NCI-H526 (cell line): ENCODE measurements at regions not wholly inside any gene's neighbourhood (a gene's known extent, or its start where the extent isn't known, plus 50 kb on each side); places are given as distances from the start of the nearest gene placed in this dataset.
A peak's percentile ranks its signal among the peaks of the same experiment; 100 is the strongest.
"Not testable (repeated sequence)": the region's sequence is repeated elsewhere in the genome, so short reads cannot be mapped to it uniquely, and the experiment has no call there.

Source experiments
- DNase-seq, 2 experiments: peaks; one replicate each; lab custom pipeline; 2025; lab: John Stamatoyannopoulos, UW

GRCh38 chr4:64967286-64967685 is 558.0 kb upstream of the TECRL start:
- DNase-seq: no peak

GRCh38 chr4:64960516-64960915 is 551.3 kb upstream of the TECRL start:
- no peak for DNase-seq

- DNase-seq: no peak
These were observed 531.4 kb upstream of the TECRL start for GRCh38 chr4:64940698-64941097.

- DNase-seq: no peak
These were observed 526.3 kb upstream of the TECRL start for GRCh38 chr4:64935469-64936001.

GRCh38 chr4:64911846-64912245 is 502.6 kb upstream of the TECRL start:
- DNase-seq: no peak

- no peak for DNase-seq
These were observed 494.7 kb upstream of the TECRL start for GRCh38 chr4:64903986-64904385.

- no peak for DNase-seq
These were observed 490.3 kb upstream of the TECRL start for GRCh38 chr4:64899563-64899962.

GRCh38 chr4:64899030-64899429 is 489.8 kb upstream of the TECRL start:
- not testable (repeated sequence) for DNase-seq

GRCh38 chr4:64897683-64898082 is 488.4 kb upstream of the TECRL start:
- DNase-seq: no peak

GRCh38 chr4:64895031-64895430 is 485.8 kb upstream of the TECRL start:
- no peak for DNase-seq

- DNase-seq: no peak
These were observed 484.0 kb upstream of the TECRL start for GRCh38 chr4:64893205-64893604.

GRCh38 chr4:64889906-64890610 is 480.8 kb upstream of the TECRL start:
- DNase-seq: no peak

- peak; percentile 21 to 22 for DNase-seq
These were observed 474.0 kb upstream of the TECRL start for GRCh38 chr4:64883087-64883807.

- no peak for DNase-seq
These were observed 473.2 kb upstream of the TECRL start for GRCh38 chr4:64882311-64883086.

- no peak for DNase-seq
These were observed 471.3 kb upstream of the TECRL start for GRCh38 chr4:64880557-64880956.

GRCh38 chr4:64876021-64876420 is 466.8 kb upstream of the TECRL start:
- DNase-seq: no peak

GRCh38 chr4:64870558-64870957 is 461.3 kb upstream of the TECRL start:
- DNase-seq: no peak

GRCh38 chr4:64857815-64858214 is 448.6 kb upstream of the TECRL start:
- no peak for DNase-seq

- DNase-seq: no peak
These were observed 447.9 kb upstream of the TECRL start for GRCh38 chr4:64857198-64857597.

- DNase-seq: no peak
These were observed 437.2 kb upstream of the TECRL start for GRCh38 chr4:64846417-64846816.

- DNase-seq: no peak
These were observed 420.5 kb upstream of the TECRL start for GRCh38 chr4:64829749-64830148.

- DNase-seq: no peak
These were observed 415.3 kb upstream of the TECRL start for GRCh38 chr4:64824591-64824990.

GRCh38 chr4:64822405-64822804 is 413.2 kb upstream of the TECRL start:
- no peak for DNase-seq
